NCI-H1436 treated with DMSO at 0.1 percent for 48 hours (cell line): ENCODE measurements at regions not wholly inside any gene's neighbourhood (a gene's known extent, or its start where the extent isn't known, plus 50 kb on each side); places are given as distances from the start of the nearest gene placed in this dataset.
"Not testable (repeated sequence)": the region's sequence is repeated elsewhere in the genome, so short reads cannot be mapped to it uniquely, and the experiment has no call there.

Experiments
- DNase-seq: peaks from one replicate; lab custom pipeline; 2025; lab: John Stamatoyannopoulos, UW

DNA sequence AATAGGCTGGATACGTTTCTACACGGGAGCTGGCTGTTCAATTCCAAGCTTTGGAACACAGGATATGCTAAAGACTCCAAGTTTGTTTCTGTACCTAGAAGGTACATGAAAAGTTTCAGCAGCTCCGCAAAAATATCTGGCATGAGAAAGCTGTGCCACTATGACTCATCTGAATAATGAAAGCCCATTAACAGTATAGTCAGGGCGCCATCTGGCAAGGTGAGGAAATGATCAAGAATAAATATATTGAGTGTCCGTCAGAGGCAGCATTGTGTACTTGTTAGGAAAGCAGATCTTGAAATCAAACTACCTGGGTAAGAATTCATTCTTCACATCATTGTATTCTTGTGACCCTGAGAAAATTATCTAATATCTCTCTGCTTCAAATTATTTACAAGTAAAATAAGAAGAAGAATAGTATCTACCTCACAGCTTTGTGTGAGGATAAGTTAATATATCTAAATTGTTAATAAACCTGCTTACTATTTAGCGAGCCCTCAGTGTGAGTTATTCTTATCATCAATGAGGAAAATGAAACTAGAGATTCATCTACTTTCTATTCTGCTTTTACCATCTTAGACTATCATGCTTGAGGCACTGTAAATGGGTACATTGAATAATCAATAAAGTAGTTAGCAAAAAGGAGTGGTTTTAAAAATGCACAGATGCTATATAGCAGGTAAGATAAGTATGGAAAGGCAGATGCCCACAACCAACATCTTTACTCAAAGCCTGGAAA lies 53.5 kb downstream of the FSCB start:
- no peak for DNase-seq

DNA sequence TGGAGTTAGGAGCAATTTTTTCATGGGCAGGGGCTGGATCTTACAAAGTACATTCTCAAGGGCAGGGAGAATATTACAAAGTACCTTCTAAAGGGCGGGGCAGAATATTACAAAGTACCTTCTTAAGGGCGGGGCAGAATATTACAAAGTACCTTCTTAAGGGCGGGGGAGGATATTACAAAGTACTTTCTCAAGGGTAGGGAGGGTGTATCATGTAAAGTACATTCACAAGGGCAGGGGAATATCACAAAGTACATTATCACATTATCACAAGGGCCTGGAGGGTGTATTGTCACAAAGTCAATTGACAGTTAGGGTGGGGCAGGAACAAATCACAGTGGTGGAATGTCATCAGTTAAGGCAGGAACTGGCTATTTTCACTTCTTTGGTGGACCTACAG lies 56.9 kb downstream of the FSCB start:
- DNase-seq: not testable (repeated sequence)

DNA sequence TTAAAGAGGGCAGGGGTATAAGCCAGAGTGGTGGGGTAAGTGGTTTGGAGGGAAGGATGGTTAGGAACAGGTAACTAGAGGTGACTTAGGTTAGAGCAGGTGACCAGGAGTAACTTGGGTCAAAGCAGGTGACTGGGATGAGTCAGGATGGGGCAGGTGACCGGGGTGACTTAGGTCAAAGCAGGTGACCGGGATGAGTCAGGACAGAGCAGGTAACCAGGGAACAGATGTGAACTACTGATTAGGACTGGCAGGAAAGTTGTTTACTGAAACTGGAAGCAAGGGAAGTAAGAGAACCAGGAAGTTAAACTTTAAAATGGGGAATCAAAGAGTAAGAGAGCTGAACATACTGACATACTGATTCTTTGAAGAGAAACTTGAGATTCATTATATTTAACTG lies 57.4 kb downstream of the FSCB start:
- DNase-seq: no peak

DNA sequence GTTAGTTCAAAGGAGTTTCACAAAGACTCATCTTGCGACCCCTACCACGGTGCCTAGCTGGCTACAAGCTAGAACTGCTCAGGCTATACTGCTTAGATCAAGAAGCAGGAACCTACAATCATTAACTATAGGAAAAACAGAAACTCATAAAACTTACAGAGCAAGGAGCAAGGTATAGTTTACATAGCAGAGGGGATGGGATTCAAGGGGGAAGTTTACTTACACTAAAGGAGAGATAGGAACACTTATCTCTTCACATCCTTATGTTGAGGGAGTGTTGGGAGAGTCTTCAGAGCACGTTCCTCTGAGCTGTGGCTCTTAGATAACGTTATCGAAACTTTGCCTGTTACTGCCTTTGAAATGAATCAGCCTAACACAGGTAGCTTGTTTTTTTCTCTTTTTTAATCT lies 58.1 kb downstream of the FSCB start:
- no peak for DNase-seq

DNA sequence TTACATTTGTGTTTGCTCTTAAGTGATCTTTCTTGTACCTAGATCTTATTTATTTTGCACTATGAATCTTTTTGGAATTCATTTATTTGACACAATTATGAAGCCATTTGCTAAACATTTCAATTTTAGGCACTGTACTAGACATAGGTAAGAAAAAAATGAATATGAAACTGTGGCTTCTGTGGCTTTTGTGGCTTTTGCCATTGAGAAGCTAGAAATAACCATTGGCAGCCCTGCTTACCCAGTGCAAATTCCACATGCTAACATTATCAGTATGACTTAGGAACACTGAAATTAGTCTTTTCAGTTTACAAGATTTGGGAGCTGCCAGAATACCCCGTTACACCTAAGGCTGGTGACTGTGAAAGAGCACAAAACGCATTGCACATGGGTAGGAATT lies 60.1 kb downstream of the FSCB start:
- no peak for DNase-seq

DNA sequence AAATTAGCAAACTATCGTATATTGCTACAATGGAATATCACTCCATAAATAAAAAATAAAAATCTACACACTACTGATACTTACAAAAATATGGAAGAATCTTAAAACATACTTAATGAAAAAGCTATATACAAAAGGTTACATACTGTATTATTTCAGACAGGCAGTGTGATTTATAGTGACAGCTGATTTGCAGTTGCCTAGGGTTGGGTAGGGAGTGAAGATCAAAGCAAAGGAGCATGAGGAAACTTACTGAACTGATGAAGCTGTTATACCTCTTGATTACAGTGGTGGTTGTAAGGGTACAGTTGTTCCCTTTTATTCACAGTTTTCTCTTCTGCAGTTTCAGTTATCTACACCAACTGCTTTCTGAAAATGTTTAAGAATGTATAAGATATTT lies 62.6 kb downstream of the FSCB start:
- DNase-seq: no peak

DNA sequence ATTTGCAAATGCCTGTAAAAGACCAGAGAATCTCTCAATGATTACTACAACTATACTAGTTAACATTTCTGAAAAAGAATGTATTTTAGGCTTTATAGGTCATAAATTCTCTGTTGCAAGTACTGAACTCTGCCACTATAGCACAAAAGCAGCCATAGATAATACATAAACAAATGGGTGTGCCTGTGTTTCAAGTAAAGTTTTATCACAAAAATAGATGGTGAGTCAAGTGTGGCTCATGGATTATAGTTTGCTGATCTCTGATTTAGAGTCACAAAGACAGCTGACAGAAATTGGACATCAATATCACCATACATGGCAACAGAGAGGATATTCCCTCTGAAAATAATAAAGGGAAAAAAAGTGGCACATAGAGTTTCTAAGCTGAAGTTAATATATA lies 68.1 kb downstream of the FSCB start:
- no peak for DNase-seq

DNA sequence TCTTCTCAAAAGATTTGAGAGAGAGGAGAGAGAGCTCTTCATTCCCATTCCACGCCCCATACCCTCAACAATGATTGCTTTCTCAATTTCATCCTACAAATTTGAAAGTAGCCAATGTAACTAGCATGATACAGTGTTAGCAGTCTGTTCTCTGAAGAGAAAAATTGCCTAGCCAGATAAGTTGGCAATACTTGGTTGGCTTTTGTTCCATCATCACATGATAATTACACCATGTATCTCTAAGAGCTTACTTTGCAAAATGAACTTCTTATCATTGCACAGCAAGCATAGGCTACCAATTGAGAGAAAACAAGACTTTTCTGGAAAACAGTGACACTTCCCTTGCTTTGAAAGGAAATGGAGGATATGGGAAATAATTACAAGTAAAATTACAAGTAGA lies 68.9 kb downstream of the FSCB start:
- no peak for DNase-seq

DNA sequence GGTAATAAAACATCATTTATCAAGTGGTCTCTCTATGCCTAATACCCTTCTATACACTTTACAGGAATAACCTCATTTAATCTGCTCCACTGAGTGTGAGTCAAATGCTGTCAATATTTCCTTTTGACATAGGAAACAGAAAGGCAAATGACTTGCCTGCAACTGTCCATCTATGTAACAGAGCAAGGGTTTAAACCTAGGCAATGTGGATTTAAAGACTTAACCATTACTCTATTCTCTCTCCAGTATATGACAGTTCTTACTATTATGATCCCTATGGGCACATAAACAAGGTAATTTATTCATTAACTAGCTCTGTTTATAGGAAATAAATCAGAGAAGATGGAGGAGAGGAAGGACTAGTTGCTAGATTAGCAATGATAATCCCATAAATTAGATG lies 70.6 kb downstream of the FSCB start:
- no peak for DNase-seq

DNA sequence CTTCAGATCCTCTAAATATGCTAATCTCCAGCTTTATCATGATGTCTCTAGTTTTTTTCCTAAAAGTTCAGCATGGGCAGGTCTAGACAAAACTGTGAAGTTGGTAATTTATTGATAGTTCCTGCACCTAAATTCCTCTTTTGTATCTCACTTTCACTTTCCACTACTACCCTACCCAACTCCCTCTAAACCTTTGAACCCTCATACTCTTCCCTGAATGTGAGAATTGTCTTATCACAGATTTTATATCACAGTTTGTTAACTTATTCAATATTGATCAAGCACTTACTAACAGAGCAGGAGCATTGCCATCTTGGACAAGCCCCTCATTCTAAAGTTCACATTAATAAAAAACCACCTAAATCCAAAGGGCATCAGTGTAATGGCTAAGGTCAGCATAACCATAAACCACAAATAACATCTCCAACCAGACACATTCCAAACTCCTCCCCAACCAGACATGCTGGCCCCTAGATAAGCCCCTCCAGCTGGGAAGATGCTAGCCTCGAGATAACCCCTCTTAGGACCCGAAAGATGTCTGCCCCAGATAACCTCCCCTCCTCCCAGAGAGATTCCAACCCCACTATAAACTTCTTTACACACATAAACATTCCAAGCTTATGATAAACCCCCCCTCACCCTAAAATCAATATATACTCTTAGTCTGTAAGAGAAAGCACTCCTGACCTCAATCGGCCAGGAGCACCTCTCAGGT lies 78.7 kb downstream of the FSCB start:
- no peak for DNase-seq

DNA sequence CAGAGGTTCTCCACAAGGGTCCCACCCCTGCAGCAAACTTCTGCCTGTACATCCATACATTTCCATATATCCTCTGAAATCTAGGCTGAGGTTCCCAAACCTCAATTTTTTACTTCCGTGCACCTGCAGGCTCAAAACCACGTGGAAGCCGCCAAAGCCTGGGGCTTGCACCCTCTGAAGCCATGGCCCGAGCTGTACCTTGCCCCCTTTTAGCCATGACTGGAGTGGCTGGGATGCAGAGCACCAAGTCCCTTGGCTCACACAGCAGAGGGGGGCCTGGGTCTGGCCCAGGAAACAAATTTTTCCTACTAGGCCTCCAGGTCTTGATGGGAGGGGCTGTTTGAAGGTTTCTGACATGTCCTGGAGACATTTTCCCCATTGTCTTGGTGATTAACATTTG lies 84.4 kb downstream of the FSCB start:
- DNase-seq: no peak

DNA sequence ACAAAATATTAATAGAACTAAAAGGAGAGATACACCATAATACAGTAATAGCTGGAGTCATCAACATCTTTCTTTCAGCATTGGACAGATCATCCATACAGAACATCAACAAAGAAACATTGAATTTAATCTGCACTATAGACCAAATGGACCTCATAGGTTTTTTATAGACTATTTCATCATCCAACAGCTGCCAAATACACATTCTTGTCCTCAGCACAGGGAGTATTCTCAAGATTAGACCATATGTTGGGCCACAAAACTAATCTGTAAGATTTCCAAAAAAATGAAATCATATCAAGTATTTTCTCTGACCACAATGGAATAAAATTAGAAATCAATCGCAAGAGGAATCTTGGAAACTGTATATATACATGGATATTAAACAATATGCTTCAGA lies 86.9 kb downstream of the FSCB start:
- DNase-seq: no peak

DNA sequence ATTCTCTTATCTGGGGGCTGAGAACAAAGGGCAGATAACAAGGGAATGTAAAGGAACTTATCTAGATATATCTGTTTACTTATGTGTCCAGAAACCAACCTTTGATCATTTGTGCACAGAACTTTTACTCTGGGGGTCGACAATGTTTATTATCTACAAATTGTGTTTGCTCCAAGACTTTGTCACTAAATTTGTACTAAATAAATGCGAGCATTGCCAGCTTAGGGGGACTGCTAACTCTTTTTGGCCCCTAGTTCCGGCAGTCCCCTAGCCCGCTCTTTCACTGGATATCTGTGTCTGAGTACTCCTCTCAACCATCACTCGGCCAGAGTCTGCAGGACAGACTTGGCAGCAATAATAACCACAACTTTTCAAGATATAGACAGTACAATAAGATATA lies 88.2 kb downstream of the FSCB start:
- no peak for DNase-seq

DNA sequence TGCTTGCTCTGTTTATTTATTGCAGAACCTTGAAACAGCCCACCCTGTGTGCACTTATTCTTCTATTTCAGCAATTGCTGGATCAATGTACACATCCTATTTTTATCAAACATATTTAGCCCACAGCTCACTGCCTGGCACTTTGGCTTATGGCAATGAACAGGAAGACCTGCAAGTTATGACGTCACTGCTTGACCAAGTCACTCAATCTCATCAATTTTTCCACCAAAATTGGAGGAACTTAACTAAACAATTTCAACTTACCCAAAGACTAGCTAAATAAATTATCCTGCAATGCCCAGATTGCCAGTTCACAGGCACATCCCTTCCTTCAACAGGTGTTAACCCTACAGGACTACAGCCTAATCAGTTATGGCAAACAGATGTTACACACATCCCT lies 89.3 kb downstream of the FSCB start:
- no peak for DNase-seq

DNA sequence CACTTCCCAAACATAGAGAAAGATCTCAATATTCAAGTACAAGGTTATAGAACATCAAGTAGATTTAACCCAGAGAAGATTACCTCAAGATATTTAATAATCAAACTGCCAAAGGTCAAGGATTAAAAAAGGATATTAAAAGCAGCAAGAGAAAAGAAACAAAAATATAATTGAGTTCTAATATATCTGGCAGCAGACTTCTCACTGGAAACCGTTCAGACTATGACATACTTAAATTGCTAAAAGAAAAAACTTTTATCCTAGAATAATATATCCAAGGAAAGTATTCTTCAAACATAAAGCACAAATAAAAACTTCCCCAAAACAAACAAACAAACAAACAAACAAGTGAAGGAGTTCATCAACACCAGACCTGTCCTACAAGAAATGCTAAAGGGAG lies 92.4 kb downstream of the FSCB start:
- DNase-seq: no peak

DNA sequence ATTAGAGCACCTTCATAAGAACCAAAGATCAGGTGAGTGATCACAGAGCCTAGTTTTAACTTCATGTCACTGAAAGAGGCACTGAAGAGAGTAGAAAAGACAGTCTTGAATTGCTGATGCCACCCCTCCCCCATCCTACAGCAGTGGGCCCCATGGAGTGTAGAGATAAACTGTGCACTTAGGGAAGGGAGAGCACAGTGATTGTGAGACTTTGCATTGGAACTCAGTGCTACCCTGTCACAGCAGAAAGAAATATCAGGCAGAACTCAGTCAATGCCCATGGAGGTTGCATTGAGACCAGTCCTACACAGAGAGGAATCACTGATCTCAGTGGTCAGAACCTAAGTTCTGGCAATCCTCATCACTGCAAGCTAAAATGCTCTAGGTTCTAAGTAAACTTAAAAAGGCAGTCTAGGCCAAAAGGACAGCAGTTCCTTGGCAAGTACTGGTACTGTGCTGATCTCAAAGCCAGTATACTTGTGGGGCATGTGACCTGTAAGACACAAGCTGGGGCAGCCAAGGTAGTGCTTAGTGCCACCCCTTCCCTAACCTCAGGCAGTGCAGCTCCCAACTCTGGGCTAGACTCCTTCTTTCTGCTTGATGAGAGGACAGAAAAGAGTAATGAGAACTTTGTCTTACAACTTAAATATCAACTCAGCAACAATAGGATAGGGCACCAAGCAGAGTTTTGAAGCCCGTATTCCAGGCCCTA lies 94.1 kb downstream of the FSCB start:
- no peak for DNase-seq

DNA sequence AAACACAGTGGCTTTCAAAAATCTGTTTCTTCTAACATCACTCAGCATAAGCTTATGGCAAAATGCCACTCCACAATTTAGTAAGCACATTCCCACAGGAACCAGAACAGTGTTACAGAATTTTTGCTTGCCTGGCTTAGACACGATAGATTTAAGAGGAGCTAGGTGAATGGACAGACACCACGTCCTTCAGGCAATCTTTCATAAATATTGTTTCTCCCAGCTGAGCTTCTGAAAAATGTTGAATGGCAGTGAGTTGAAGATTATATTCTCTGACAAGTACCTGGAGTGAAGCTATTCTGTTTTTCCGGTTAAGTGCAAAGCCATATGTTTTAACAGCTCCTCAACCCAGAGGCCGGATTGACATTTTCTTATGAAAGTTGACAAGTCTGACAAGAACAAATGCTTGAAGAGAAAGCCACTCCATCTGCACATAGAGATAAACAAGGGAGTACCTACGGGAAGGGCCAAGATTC lies 102.0 kb downstream of the FSCB start:
- DNase-seq: no peak

DNA sequence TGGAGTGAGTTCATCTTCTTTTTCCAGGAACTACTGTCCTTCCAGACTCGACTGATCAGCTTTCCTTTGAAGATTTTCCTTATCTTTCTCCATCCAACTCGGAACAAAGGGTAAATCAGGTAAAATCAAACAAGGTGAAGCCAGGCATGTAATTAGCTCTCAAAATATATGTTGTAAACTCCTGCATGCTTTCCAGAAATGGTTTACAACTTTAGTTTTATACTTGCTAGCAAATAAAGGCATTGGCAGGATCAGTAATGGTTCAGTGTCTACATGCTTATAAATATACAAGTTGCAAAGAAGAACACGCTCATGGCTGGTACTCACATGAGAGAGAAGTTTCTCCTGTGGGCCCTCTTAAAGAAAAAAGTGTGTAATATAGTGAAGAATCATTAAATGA lies 102.5 kb downstream of the FSCB start:
- no peak for DNase-seq

DNA sequence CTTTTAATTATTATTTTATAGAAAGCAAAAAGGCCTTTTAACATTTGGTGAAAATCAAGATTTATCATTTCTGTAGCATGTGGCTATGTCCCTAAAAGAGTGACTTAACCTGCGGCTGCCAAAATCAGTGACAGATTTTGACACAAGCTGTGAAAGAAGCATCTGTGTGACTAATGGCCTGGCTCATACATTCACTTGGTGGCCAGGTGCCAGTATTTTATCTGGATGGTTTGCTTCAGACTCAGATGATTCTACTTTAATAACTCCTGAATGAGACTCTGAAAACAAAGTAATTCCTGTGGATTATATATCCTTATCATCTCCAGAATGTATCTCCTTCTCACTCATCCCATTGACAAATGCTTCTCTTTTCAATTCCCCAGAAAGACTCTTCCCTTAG lies 103.0 kb downstream of the FSCB start:
- no peak for DNase-seq

DNA sequence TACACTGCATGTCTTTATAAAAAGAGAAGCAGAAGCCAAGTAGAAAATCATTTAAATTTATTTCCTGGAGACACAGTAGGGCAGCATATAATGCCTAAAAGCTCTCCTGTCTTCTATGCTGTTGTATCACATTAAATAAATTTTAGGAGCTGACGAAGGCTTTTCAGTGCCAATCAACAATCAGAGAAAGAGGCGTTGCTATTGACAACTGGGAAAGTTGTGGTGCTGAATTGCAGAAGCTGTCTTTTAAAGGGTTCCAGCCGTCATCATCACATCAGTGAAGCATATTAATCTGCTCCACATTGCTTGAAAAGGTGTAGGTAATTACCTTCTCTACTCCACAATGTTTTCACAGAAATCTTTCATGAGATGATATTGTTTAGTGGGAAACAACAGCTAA lies 103.9 kb downstream of the FSCB start:
- DNase-seq: no peak

DNA sequence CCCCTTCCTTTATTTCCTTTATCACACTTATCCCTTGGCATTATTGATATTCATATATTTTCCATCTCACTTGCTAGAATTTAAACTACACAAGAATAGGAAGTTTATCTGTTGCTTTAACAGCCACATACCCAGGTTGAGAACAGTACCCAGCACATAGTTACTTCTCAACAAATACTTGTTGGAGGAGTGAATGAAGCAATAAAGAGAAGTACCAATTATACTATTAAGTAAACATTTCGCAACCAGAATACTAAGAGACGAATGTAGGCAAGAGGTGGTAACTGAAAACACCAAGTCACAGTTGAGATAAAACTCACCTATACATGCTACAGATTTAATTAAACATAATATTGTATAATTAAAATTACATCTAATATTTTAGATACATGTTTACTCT lies 110.9 kb downstream of the FSCB start:
- no peak for DNase-seq

DNA sequence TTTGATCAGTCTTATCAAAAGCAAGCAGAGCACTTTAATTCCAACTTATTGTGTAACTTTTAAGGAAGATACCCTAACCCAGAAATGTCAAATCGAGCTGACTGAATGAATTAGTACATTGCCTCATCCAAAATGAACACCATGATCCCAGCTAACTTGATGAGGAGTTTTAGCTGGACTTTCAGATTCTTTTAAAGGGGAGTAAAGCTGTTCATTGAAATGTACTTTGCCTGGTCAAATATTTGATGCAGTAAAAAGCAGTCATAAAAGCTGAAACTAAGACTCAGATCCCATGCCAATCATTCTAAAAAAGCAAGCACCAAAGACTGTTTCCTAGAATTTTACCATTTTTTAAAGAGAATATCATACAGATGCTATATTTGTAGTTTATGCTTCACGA lies 114.1 kb downstream of the FSCB start:
- no peak for DNase-seq

DNA sequence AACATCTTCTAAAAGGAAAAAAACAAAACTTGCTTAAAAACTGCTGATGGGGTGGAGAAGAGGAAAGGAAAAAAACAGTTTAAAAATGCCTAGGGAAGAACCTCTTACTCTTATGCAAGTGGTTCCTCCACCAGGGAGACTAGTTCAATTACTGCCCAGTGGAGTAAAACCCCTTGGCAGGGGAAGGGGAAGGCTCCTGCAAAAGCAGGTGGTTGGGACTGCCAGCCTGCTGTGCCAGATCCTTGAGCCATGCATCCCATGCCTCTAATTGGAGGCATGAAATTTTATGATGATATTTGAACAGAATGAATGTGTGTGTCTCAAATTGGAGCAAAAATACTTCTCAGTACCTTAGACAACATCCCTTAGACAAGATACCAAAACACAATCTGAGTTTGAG lies 118.8 kb downstream of the FSCB start:
- no peak for DNase-seq
